K562 (cell line): ENCODE measurements at regions not wholly inside any gene's neighbourhood (a gene's known extent, or its start where the extent isn't known, plus 50 kb on each side); places are given as distances from the start of the nearest gene placed in this dataset.
"Not testable (repeated sequence)": the region's sequence is repeated elsewhere in the genome, so short reads cannot be mapped to it uniquely, and the experiment has no call there.

Experiments used
- ATAC-seq: fragments of 200-7000 bp; cut with Tn5 transposase; 3 replicates; pipeline ENCODE4 v1.9.1; 2020; ENCODE audit warnings: moderate library complexity
- BruUV-seq: library from RNA; stranded (reverse); fragments of 400-500 nt; replicated peaks from 2 replicates; lab custom pipeline; 2021; lab: Mats Ljungman, UMichigan
- CTCF ChIA-PET: fragments of 300-600 bp; formaldehyde crosslinking; extraction: SDS; loops from one replicate; lab custom pipeline; 2021; ENCODE audit warnings: low intra/inter-chr PET ratio; lab: Yijun Ruan, JAX
- POLR2A ChIA-PET: fragments of 300-600, 350-650 bp; sonication (Branson Sonifier 250); formaldehyde crosslinking; extraction: SDS; loops from one replicate; lab custom pipeline; 2021; ENCODE audit warnings: antibody characterized with exemption, inconsistent platforms; lab: Yijun Ruan, JAX
- DNase-seq, 4 experiments: peaks; one replicate each; pipeline versions ENCODE4 v3.0.0 to v3.0.0-alpha.2; 2011 to 2018; ENCODE audit warnings: low spot score in 3 of 4, mixed read lengths in 3 of 4; ENCODE audit errors: extremely low read depth in 1 of 4
- FAIRE-seq: peaks from 2 replicates; lab custom pipeline; 2011; peaks lifted over from hg19 to GRCh38; lab: Jason Lieb, UNC
- H2AFZ ChIP-seq: 2 replicates; pipeline ENCODE4 v1.6.0; 2011; ENCODE audit warnings: low read depth, low read length, control low read depth, inconsistent platforms
- H3K27ac ChIP-seq: fragments of 200-600 bp; 3 replicates; pipeline ENCODE4 v1.8.0; 2011; ENCODE audit warnings: low read depth, mild to moderate bottlenecking, control low read depth, inconsistent platforms, low read length, moderate library complexity, mixed read lengths; ENCODE audit errors: extremely low read depth
- H3K27me3 ChIP-seq, 2 experiments: fragments of 300-600 bp in 1 of 2; 2 replicates in 1 of 2; 3 replicates in 1 of 2; pipeline versions ENCODE4 v1.6.0 to v1.8.0; 2011; ENCODE audit warnings: inconsistent platforms in 2 of 2, low read length in 2 of 2, mild to moderate bottlenecking in 1 of 2, mixed read lengths in 1 of 2, moderate library complexity in 1 of 2; ENCODE audit not compliant: control insufficient read depth in 2 of 2, insufficient read depth in 2 of 2
- H3K36me3 ChIP-seq: fragments of 300-600 bp; 3 replicates; pipeline ENCODE4 v1.8.0; 2011; ENCODE audit warnings: mild to moderate bottlenecking, low read length, inconsistent platforms; ENCODE audit not compliant: control insufficient read depth, insufficient read depth
- H3K4me1 ChIP-seq, 2 experiments: fragments of 200-600 bp in 1 of 2; replicated peaks in 1 of 2; 2 replicates in 1 of 2; 3 replicates in 1 of 2; pipeline versions ENCODE4 v1.5.1 to v1.8.0; 2011; ENCODE audit warnings: inconsistent platforms in 2 of 2, low read length in 2 of 2, mild to moderate bottlenecking in 1 of 2, mixed read lengths in 1 of 2, moderate library complexity in 1 of 2; ENCODE audit not compliant: control insufficient read depth in 2 of 2, insufficient read depth in 2 of 2
- H3K4me2 ChIP-seq: 2 replicates; pipeline ENCODE4 v1.6.1; 2011; ENCODE audit warnings: low read length, control low read depth, inconsistent platforms, mixed read lengths; ENCODE audit not compliant: insufficient read depth
- H3K4me3 ChIP-seq: fragments of 200-600 bp; sonication (generic), shearing (Covaris generic); 2 replicates; pipeline ENCODE4 v1.5.1; 2016; ENCODE audit warnings: control low read depth, inconsistent platforms
- H3K79me2 ChIP-seq: fragments of 200-600 bp; 3 replicates; pipeline ENCODE4 v1.8.0; 2011; ENCODE audit warnings: low read length, inconsistent platforms; ENCODE audit not compliant: control insufficient read depth, insufficient read depth
- H3K9ac ChIP-seq, 2 experiments: 2 replicates each; pipeline versions ENCODE4 v1.6.0 to v1.6.1; 2011; ENCODE audit warnings: low read depth in 2 of 2, low read length in 2 of 2, control low read depth in 1 of 2, inconsistent platforms in 1 of 2, mild to moderate bottlenecking in 1 of 2, mixed read lengths in 1 of 2; ENCODE audit not compliant: insufficient read depth in 1 of 2
- H3K9me1 ChIP-seq: one replicate; pipeline ENCODE4 v1.6.0; 2011; ENCODE audit warnings: inconsistent platforms, mild to moderate bottlenecking, low read length, moderate library complexity; ENCODE audit not compliant: control insufficient read depth, insufficient read depth
- H3K9me3 ChIP-seq: replicated peaks from 2 replicates; pipeline ENCODE4 v1.5.1; 2011; ENCODE audit warnings: low read depth, low read length, inconsistent platforms; ENCODE audit not compliant: control insufficient read depth, insufficient read depth
- H4K20me1 ChIP-seq: replicated peaks from 2 replicates; pipeline ENCODE4 v1.6.1; 2011; ENCODE audit warnings: low read length, inconsistent platforms, mixed read lengths; ENCODE audit not compliant: control insufficient read depth, insufficient read depth
- CBFA2T3 ChIP-seq: fragments of 450-650 bp; IDR thresholded peaks from 2 replicates; pipeline ENCODE4 v1.6.1; 2017
- CTCF ChIP-seq, 3 experiments: IDR thresholded peaks in 2 of 3; conservative IDR thresholded peaks in 1 of 3; 2 replicates each; pipeline ENCODE4 v1.5.1; 2011 to 2012; ENCODE audit warnings: low read length in 3 of 3, mild to moderate bottlenecking in 3 of 3, control low read depth in 2 of 3, improper control_type of control experiment in 1 of 3, inconsistent platforms in 1 of 3, low read depth in 1 of 3, mixed read lengths in 1 of 3, moderate library complexity in 1 of 3; ENCODE audit not compliant: insufficient read depth in 2 of 3
- ETV5 ChIP-seq: sonication (generic); formaldehyde crosslinking; IDR thresholded peaks from 2 replicates; pipeline ENCODE4 v1.4.0; 2020; ENCODE audit warnings: low read depth, mild to moderate bottlenecking, missing genetic modification reagents
- FOXJ2 ChIP-seq: fragments of 200-800 bp; sonication (Bioruptor generic); IDR thresholded peaks from 2 replicates; pipeline ENCODE4 v1.6.1; 2016; ENCODE audit warnings: missing genetic modification characterization, missing compliant biosample characterization
- MYNN ChIP-seq, 2 experiments: sonication (generic); formaldehyde crosslinking in 1 of 2; IDR thresholded peaks; 2 replicates each; pipeline versions ENCODE4 v1.5.0 to v1.6.1; 2016 to 2020; ENCODE audit warnings: antibody characterized with exemption in 1 of 2, missing genetic modification reagents in 1 of 2
- RAD21 ChIP-seq, 2 experiments: fragments of 250-450 bp in 1 of 2; fragments of 450-650 bp in 1 of 2; sonication (Bioruptor Pico) in 1 of 2; formaldehyde crosslinking in 1 of 2; IDR thresholded peaks in 1 of 2; conservative IDR thresholded peaks in 1 of 2; 2 replicates each; pipeline versions ENCODE4 v1.4.0 to v1.8.0; 2020 to 2022; ENCODE audit warnings: mild to moderate bottlenecking in 2 of 2, moderate library complexity in 1 of 2
- SPI1 ChIP-seq: IDR thresholded peaks from 2 replicates; pipeline ENCODE4 v1.6.1; 2011; ENCODE audit warnings: low read depth, low read length, control low read depth, borderline replicate concordance
- TEAD4 ChIP-seq, 2 experiments: sonication (generic) in 1 of 2; formaldehyde crosslinking in 1 of 2; IDR thresholded peaks; 2 replicates each; pipeline versions ENCODE4 v1.6.1 to v1.8.0; 2012 to 2022; ENCODE audit warnings: borderline replicate concordance in 1 of 2, inconsistent platforms in 1 of 2, low read length in 1 of 2, mild to moderate bottlenecking in 1 of 2, missing genetic modification reagents in 1 of 2
- WGBS: fragments of 100-300 bp; shearing (Covaris generic); methylation state at CpG from one replicate; pipeline ENCODE4 v1.1.6; 2016; ENCODE audit warnings: low coverage, mixed read lengths; ENCODE audit not compliant: insufficient coverage; ENCODE audit errors: missing lambda C conversion rate; 5-methylcytosine and 5-hydroxymethylcytosine counted together
- in situ Hi-C: fragments of 300-500 bp; cut with MboI; formaldehyde crosslinking; loops from 4 replicates; pipeline ENCODE4 v1.15.0; 2018; ENCODE audit warnings: inconsistent platforms, mixed read lengths
- intact Hi-C: fragments of 100-400 bp; cut with micrococcal nuclease; formaldehyde crosslinking; loops from 2 replicates; pipeline ENCODE4 v1.14.2; 2022

GRCh38 chr7:121608183-121608582 lies 212.1 kb upstream of the FAM3C start:
- H3K9me3 ChIP-seq; FAIRE-seq; H3K27ac ChIP-seq; H3K4me2 ChIP-seq; H3K9me1 ChIP-seq; H4K20me1 ChIP-seq; H3K4me1 ChIP-seq; POLR2A ChIA-PET; H3K4me3 ChIP-seq; CTCF ChIA-PET; H2AFZ ChIP-seq; H3K36me3 ChIP-seq; intact Hi-C loops; H3K79me2 ChIP-seq; ATAC-seq; BruUV-seq; H3K9ac ChIP-seq; DNase-seq; H3K27me3 ChIP-seq; in situ Hi-C loops; TF ChIP-seq TEAD4 (CRISPR knock-in tag; IDR thresholded peaks at IDR 0.05; ENCODE audit: borderline replicate concordance): not testable (repeated sequence)
- TF ChIP-seq CBFA2T3, result peak; percentile 19; the same call in 1 of the 2 replicates
- TF ChIP-seq SPI1, result peak; percentile 93
- TF ChIP-seq TEAD4 (IDR thresholded peaks at IDR 0.05; ENCODE audit: low read length), result peak; percentile 27; the same call in 1 of the 2 replicates
- 0% methylated on average over 2 of the region's 2 CpGs for WGBS

DNA sequence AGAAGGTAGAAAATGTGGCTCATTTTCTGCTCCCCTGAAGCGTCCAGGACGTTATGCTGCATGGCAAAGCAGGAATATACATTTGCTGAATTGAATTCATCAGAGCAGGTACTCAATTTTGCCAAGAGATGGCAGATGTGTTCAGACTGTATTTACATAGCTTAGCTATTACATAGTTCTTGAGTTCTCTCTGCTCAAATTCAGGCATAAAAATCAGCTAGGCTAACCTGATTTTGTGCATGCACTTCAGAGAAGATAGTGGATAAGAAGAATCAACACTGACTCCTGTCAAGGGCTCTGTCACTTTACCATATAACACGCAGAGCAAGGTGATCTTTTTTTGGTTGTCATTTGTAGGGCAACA lies 209.2 kb upstream of the FAM3C start:
- intact Hi-C loops, result no loop called here

More for the DNA sequence above, 209.2 kb upstream of the FAM3C start:
- ATAC-seq (peak; percentile 45; the same call in 1 of the 3 replicates), FAIRE-seq (no peak), DNase-seq (no peak)
- Histone ChIP-seq H3K4me3 (no peak overlapping the region), H2AFZ (no peak overlapping the region), H3K36me3 (no peaks in the 10 kb centered on the region), H3K9me3 (no peaks in the 10 kb centered on the region), H3K27ac (no peak overlapping the region), H3K9ac (no peak overlapping the region), H3K79me2 (no peaks in the 10 kb centered on the region), H4K20me1 (no peaks in the 10 kb centered on the region), H3K4me2 (no peak overlapping the region), H3K9me1 (no peaks in the 10 kb centered on the region), H3K27me3 (no peaks in the 10 kb centered on the region), H3K4me1 (no peaks in the 10 kb centered on the region)
- 0% methylated on average over 3 of the region's 3 CpGs for WGBS
- no TSS peak for BruUV-seq
- in situ Hi-C loops, result no loop called here
- CTCF ChIA-PET, result no interaction called here
- TF ChIP-seq FOXJ2, result no peak
- no peak for TF ChIP-seq MYNN (IDR thresholded peaks at IDR 0.05)
- no peak for TF ChIP-seq MYNN (CRISPR knock-in tag; IDR thresholded peaks at IDR 0.05)
- peak in 1 of 2 experiments; percentile 39; a peak in 2 of 4 replicates for TF ChIP-seq RAD21 (CRISPR knock-in tag; conservative IDR thresholded peaks at IDR 0.05 in 1 of 2, IDR thresholded peaks at IDR 0.05 in 1 of 2)
- TF ChIP-seq CTCF (IDR thresholded peaks at IDR 0.05 in 2 of 3, conservative IDR thresholded peaks at IDR 0.05 in 1 of 3; ENCODE audit: insufficient read depth in 2 of 3, low read depth in 1 of 3, low read length in 3 of 3), result peak in 1 of 3 experiments; percentile 16; a peak in 1 of 6 replicates
- no peak for TF ChIP-seq ETV5 (CRISPR knock-in tag)
- POLR2A ChIA-PET, result interaction anchor here (1.0 kb wide), 1 partner anchor 9 kb away, joined by 3 read pairs; no protein-coding TSS in a partner anchor
